IPS-NIHi7 (cell line): ENCODE measurements at regions not wholly inside any gene's neighbourhood (a gene's known extent, or its start where the extent isn't known, plus 50 kb on each side); places are given as distances from the start of the nearest gene placed in this dataset.
A peak's percentile ranks its signal among the peaks of the same experiment; 100 is the strongest.

ENCODE experiments used
- DNase-seq: peaks from one replicate; pipeline ENCODE4 v3.0.0; 2012; ENCODE audit warnings: mixed read lengths; ENCODE audit errors: extremely low spot score

DNA sequence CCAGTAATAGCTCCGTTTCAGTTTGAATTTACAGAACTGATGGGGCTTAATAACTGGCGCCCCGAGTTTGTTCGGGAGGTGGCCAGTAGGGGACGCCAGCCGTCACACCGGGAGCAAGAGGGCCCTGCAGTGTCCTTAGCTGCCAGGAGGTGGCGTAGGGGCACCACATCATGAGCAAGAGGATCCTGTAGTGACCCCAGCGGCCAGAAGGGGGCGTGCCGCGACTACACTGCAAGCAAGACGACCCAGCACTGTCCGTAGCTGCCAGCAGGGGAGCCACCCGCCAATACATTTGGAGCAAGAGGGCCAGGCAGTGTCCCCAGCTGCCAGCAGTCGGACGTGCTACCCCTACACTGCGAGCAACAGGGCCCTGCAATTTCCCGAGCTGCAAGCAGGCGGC is 663.7 kb upstream of the B3GAT1 start:
- no peak for DNase-seq

DNA sequence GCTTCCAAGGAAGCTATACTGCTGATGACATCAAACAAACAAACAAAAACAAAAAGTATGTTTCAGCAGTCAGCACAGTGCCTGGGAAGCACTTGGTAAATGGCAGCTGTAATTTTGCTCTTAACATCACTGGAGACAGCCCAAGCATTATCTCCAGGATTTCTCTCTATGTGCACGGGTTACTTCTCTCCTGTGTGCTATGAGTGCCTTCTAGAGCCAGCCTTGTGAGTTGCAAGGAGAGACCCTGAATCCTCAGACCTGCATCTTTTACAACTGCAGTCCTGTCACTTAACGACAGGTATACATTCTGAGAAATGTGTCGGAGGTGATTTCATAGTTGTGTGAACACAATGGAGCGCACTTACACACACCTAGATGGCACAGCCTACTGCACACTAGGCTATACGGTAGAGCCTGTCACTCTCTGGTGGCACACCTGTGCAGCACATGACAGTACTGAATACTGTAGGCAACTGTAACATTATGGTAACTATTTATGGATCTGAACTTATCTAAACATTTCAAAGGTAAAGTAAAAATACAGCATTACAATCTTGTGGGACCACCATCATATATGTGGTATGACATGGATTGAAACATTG is 662.5 kb upstream of the B3GAT1 start:
- DNase-seq, result no peak

DNA sequence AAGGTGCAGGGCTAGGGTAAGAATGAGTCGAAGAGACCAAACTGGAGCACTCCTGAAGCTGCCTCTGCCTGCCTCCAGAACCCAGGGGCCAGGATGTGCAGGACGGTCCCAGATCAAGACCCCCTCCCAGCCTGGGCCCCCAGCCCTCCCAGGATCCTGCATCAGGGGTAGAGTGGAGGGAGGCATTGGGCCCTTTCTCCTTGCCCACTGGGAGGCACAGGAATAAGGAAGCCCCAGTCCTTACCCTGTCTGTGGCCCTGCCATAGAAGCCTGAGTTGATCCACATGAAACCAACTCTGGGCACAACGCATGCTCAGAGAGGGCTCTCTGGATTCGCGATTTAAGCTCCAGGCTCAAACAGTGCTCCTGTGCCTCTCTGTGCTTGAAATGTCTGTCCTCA is 661.8 kb upstream of the B3GAT1 start:
- DNase-seq, result no peak

- DNase-seq, result no peak
These were observed 661.3 kb upstream of the B3GAT1 start for GRCh38 chr11:135073381-135073780.

DNA sequence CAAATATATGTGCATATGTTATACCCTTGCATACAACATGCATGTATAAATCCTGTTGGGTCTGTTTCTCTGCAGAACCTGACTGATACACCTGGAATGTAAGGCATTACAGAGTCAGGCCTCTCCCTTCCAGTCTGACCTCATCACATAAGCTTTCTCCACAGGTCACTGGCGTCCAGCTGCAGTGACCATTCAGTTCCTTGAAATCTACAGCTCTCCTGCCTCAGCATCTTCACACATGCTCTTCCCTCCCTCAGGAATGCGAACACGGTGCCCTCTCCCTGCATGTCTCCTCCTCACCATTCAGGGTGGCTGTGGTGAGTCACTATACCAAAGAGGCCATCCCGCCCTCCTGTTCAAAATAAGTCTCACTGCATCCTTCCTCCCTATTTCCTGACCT is 657.8 kb upstream of the B3GAT1 start:
- peak; percentile 34 for DNase-seq

GRCh38 chr11:135069063-135069462 is 657.0 kb upstream of the B3GAT1 start:
- DNase-seq, result no peak

GRCh38 chr11:135062994-135063393 is 651.0 kb upstream of the B3GAT1 start:
- DNase-seq, result no peak

DNA sequence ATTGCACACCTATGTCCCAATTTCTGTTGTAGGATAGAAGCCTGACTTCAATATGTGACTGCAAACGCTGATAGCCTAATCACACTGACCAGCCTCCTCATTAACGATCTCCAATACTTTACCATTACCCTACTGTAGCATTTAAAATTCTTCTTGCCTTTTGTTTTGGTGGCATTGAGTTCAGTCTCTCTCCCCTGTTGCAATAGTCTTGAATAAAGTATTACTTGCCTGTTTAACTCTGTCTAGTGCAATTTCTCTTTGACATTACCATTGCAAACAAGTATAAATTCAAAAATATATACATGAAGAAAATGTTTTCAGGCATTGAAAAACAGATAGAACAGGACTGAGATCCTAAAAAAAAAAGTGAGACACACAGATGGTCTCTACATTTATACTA is 649.1 kb upstream of the B3GAT1 start:
- DNase-seq, result no peak

GRCh38 chr11:135046986-135047385 is 634.9 kb upstream of the B3GAT1 start:
- DNase-seq, result no peak

DNA sequence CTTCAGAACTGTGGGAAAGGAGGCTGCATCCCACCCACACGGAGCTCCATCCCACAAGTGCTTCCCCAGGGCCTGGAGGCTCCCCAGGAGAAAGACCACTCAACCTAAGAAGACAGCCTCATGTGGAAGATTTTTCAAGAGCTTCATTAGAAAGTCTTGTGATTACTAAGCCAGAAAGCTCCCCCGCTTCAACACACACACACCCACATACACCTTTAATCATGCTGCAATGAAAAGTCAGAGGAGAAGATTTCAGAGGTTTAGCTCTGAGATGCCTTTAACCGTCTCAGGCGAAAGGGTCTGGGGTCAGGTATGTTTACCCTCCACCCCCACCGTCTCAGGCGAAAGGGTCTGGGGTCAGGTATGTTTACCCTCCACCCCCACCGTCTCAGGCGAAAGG is 634.5 kb upstream of the B3GAT1 start:
- no peak for DNase-seq

GRCh38 chr11:135043434-135043833 is 631.4 kb upstream of the B3GAT1 start:
- no peak for DNase-seq

GRCh38 chr11:135037828-135038227 is 625.8 kb upstream of the B3GAT1 start:
- DNase-seq, result no peak

DNA sequence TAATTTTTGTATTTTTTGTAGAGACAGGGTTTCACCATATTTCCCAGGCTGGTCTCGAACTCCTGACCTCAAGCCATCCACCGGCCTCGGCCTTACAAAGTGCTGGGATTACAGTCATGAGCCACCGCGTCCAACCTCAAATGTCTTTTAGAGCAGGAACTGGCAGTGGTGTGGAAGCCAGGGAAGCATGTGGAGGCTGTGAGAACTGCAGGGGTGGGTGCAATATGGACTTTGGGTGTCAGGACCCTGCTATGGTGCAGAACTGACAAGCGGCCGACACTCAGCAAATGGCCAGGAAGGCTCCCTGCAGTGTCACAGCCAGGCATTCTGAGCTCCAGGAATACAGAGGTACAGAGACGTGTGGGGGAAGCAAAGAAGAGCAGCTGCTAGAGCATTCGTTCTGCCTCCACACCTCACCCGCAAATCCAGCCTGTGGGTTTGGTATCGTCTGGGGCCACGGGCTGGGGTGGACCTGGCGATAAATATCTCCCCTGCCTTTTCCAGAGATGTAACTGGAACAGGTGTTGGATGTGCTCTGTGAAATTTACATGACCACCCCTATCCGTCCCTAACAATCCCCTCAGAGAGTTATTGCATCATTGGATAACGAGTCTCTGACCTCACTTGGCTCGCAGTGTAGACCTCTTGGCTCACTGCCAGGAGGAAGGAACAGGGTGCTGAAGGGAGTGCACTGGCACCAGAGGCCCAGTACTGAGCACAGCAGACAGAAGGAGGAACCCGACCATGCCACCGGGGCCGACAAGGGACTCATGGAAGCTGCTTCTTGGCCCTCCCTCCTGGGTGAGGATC is 624.7 kb upstream of the B3GAT1 start:
- no peak for DNase-seq

DNA sequence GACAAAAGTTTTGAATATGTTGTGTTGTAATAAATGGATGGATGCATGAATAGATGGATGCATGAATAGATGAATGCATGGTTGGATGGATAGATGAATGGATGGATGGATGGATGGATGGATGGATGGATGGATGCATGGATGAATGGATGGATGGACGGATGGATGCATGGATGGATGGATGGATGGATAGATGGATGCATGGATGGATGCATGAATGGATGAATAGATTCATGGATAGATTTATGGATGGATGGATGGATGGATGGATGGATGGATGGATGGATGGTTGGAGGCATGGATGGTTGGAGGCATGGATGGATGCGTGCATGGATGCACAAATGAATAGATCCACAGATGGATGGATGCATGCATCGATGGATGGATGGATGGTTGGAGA is 623.2 kb upstream of the B3GAT1 start:
- DNase-seq, result no peak

DNA sequence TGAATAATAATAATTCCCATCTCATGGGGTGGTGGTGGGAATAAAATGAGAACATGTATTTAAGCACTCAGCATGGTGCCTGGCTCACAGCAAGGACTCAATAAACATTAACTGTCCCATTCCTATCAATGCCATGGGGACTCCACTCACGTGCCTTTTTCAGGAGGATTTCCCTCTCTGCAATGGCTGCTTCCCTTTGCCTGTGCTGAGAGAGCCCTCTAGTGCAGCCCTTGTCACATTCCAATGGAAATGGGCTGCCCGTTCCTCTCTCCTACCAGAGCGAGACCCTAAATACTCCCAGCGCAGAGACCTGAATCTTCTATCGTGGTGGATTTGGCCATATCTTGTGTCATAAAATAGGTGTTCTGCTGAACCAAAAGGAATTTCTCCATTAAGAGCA is 621.5 kb upstream of the B3GAT1 start:
- peak; percentile 89 for DNase-seq

DNA sequence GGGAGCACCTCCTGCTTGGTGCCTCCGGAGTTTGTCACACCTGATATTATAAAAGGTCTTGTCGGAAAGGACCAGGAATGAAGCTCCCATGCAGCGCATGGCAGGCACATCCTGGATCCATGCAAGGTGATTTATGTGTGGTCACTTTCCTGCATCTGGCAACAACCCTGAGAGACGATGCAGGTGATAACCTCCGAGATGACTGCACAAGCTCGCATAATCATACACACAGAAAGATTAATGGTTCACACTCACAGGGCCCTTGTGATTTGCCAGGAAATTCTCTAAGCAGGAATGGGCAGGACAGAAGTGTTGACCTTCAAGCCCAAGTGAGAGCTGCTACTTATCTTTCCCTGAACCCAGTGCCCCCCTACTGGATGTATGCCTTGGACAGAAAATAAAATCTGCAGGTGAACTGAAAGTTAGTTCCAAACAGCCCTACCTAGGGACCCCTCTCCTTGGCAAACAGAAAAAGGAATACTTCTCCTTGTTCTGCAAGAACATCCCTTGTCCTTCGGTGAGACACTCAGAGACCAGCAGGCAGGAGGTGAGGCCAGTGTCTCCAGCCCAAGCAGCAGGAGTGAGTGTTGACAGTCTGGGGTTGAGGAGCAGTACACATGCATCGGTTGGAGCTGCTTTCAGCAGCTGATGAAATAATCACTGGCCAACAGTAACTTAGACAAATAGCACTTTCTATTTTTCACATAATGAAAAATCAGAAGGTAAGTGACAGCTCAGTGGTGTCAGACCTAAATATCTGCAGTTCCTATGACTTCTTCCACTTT is 619.4 kb upstream of the B3GAT1 start:
- DNase-seq, result no peak

- peak; percentile 75 for DNase-seq
These were observed 615.4 kb upstream of the B3GAT1 start for GRCh38 chr11:135027461-135027860.

GRCh38 chr11:135023499-135023898 is 611.5 kb upstream of the B3GAT1 start:
- no peak for DNase-seq

DNA sequence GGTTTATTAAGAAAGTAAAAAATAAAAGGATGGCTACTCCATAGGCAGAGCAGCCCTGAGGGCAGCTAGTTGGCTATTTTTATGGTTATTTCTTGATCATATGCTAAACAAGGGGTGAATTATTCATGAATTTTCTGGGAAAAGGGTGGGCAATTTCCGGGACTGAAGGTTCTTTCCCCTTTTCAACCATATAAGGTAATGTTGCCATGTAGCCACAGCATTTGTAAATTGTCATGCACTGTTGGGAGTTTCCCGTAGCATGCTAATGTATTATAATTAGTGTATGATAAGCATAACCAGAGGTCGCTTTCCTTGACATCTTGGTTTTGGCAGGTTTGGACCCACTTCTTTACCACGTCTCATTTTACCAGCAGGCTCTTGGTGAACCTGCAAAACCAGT is 610.4 kb upstream of the B3GAT1 start:
- no peak for DNase-seq

DNA sequence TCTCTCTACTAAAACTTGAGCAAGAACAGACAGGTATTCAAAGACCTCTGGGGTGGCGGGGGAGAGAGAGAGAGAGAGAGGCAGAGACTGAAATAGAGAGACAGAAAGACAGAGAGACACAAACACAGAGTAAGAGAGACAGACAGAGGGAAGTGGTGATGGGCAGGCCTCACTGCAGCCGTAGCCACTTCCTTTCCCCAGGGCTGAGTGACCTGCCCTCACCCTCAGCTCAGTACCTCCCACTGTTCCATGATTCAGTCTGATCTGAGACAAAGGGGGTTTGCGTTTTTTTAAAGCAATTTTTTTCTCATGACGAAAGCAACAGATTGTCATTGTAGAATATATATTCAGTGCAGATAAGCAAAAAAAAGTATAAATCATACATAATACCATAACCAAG is 607.9 kb upstream of the B3GAT1 start:
- DNase-seq, result no peak

DNA sequence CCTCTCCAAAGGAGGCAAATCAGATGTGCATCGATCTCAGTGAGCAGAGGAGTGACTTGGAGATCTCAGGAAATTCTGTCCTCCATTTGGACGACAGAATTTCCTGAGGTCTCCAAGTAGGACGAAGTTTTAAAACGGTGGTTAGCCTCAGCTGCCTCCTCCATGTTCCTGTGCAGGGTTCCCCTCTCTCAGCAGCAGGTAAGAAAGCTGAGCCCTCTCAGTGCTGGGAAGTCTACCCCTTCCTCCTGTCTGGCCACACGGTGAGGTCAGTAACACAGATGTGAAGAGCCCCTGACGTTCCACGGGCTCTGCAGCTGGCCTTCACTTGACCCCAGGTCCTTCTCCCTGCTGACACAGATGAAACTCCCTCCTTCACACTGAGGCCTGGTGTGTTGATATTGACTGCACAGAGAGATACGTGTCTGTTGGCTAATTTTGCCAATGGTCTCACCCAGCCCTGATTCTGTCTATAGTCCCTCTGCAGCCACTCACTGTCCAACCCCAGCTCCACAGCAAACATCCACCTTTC is 607.4 kb upstream of the B3GAT1 start:
- DNase-seq, result no peak

- DNase-seq, result no peak
These were observed 605.3 kb upstream of the B3GAT1 start for GRCh38 chr11:135017296-135017695.

- no peak for DNase-seq
These were observed 603.9 kb upstream of the B3GAT1 start for GRCh38 chr11:135015966-135016365.
